Tibial artery (tissue), 4 donors: ENCODE measurements at regions not wholly inside any gene's neighbourhood (a gene's known extent, or its start where the extent isn't known, plus 50 kb on each side); places are given as distances from the start of the nearest gene placed in this dataset.

ENCODE experiments used
- DNase-seq, 2 donors: peaks; one replicate each; pipeline ENCODE4 v3.0.0-alpha.2; 2019
- H3K27ac ChIP-seq, 2 donors: fragments of 200-600 bp; sonication (generic) in 1 of 2; 1 replicate in 1 of 2; 2 replicates in 1 of 2; pipeline ENCODE4 v1.5.1; 2018 to 2019; ENCODE audit warnings: mild to moderate bottlenecking in 1 of 2
- H3K27me3 ChIP-seq, 2 donors: fragments of 200-600 bp; sonication (generic) in 1 of 2; one replicate each; pipeline versions ENCODE4 v1.5.1 to v1.6.0; 2016 to 2019
- H3K36me3 ChIP-seq, 3 donors: fragments of 200-600 bp; sonication (generic) in 2 of 3; one replicate each; pipeline ENCODE4 v1.5.1; 2016 to 2019; ENCODE audit warnings: mild to moderate bottlenecking in 2 of 3
- H3K4me1 ChIP-seq, 4 donors: fragments of 200-600 bp; sonication (generic) in 2 of 4; 1 replicate in 3 of 4; 2 replicates in 1 of 4; pipeline ENCODE4 v1.5.1; 2016 to 2019
- H3K4me3 ChIP-seq, 2 donors: fragments of 200-600 bp; sonication (generic) in 1 of 2; 1 replicate in 1 of 2; 2 replicates in 1 of 2; pipeline ENCODE4 v1.5.1; 2018 to 2019; ENCODE audit warnings: mild to moderate bottlenecking in 2 of 2
- H3K9me3 ChIP-seq, 3 donors: fragments of 200-600 bp; sonication (generic) in 1 of 3; one replicate each; pipeline ENCODE4 v1.5.1; 2016 to 2019
- CTCF ChIP-seq, 2 experiments: fragments of 200-600 bp in 1 of 2; fragments of 450-650 bp in 1 of 2; IDR thresholded peaks; one replicate each; pipeline ENCODE4 v1.5.1; 2017 to 2019; ENCODE audit warnings: antibody characterized with exemption in 2 of 2, mild to moderate bottlenecking in 1 of 2, moderate library complexity in 1 of 2
- intact Hi-C: fragments of 100-400 bp; cut with DNase I; formaldehyde crosslinking; loops from one replicate; pipeline ENCODE4 v1.15.0; 2023; ENCODE audit warnings: low total_unique reads

- DNase-seq, result no peak
- intact Hi-C loops, result no loop called here
- no peak for TF ChIP-seq CTCF (IDR thresholded peaks at IDR 0.05)
Measured at GRCh38 chr17:13117616-13118015, 99.8 kb upstream of the ELAC2 start.

GRCh38 chr17:13114601-13115031, 96.8 kb upstream of the ELAC2 start:
- no peak for DNase-seq

More at GRCh38 chr17:13117616-13118015, 99.8 kb upstream of the ELAC2 start:
- Histone ChIP-seq H3K9me3 (no peaks in the 10 kb centered on the region), H3K36me3 (no peaks in the 10 kb centered on the region), H3K27me3 (peaks cover 0 to 17% of the 10 kb centered on the region in 2 donors), H3K4me3 (no peak overlapping the region), H3K4me1 (no peaks in the 10 kb centered on the region), H3K27ac (no peak overlapping the region)

GRCh38 chr17:13113821-13114525, 96.1 kb upstream of the ELAC2 start:
- no peaks in the 10 kb centered on the region for H3K9me3 ChIP-seq
- no peak for DNase-seq
- peaks cover 0 to 21% of the 10 kb centered on the region in 2 donors for H3K27me3 ChIP-seq
- H3K36me3 ChIP-seq, result no peaks in the 10 kb centered on the region
- TF ChIP-seq CTCF (IDR thresholded peaks at IDR 0.05), result no peak
- intact Hi-C loops, result no loop called here
- H3K4me1 ChIP-seq, result no peaks in the 10 kb centered on the region
- H3K27ac ChIP-seq, result no peak overlapping the region
- H3K4me3 ChIP-seq, result no peak overlapping the region

More at GRCh38 chr17:13114601-13115031, 96.8 kb upstream of the ELAC2 start:
- Histone ChIP-seq H3K27me3 (peaks cover 0 to 21% of the 10 kb centered on the region in 2 donors), H3K36me3 (no peaks in the 10 kb centered on the region), H3K9me3 (no peaks in the 10 kb centered on the region), H3K4me1 (no peaks in the 10 kb centered on the region), H3K27ac (no peak overlapping the region), H3K4me3 (no peak overlapping the region)
- no peak for TF ChIP-seq CTCF (IDR thresholded peaks at IDR 0.05)
- intact Hi-C loops, result no loop called here

- intact Hi-C loops, result no loop called here
- Histone ChIP-seq H3K27me3 (peaks cover 0 to 4% of the 10 kb centered on the region in 2 donors), H3K4me1 (no peaks in the 10 kb centered on the region), H3K27ac (no peak overlapping the region), H3K36me3 (no peaks in the 10 kb centered on the region), H3K9me3 (no peaks in the 10 kb centered on the region), H3K4me3 (no peak overlapping the region)
- no peak for TF ChIP-seq CTCF (IDR thresholded peaks at IDR 0.05)
- DNase-seq, result no peak
Measured at GRCh38 chr17:13107676-13108235, 89.9 kb upstream of the ELAC2 start.

- Histone ChIP-seq H3K9me3 (no peaks in the 10 kb centered on the region), H3K4me3 (no peak overlapping the region), H3K36me3 (no peaks in the 10 kb centered on the region), H3K27me3 (peaks cover 0 to under 1% of the 10 kb centered on the region in 2 donors), H3K27ac (no peak overlapping the region), H3K4me1 (no peaks in the 10 kb centered on the region)
- intact Hi-C loops, result no loop called here
- no peak for DNase-seq
- TF ChIP-seq CTCF (IDR thresholded peaks at IDR 0.05), result no peak
Measured at GRCh38 chr17:13106171-13106570, 88.3 kb upstream of the ELAC2 start.
